Neural cell (in vitro differentiated cells): ENCODE measurements at regions not wholly inside any gene's neighbourhood (a gene's known extent, or its start where the extent isn't known, plus 50 kb on each side); places are given as distances from the start of the nearest gene placed in this dataset.

Experiments
- CTCF ChIP-seq: fragments of 450-650 bp; IDR thresholded peaks from 2 replicates; pipeline ENCODE4 v1.5.1; 2014; ENCODE audit warnings: antibody characterized with exemption, mild to moderate bottlenecking, moderate library complexity; ENCODE audit not compliant: poor library complexity, severe bottlenecking
- EZH2 ChIP-seq: fragments of 200-600, 300-800 bp; shearing (Covaris generic), sonication (generic); IDR thresholded peaks from 2 replicates; pipeline ENCODE4 v1.6.1; 2014; ENCODE audit warnings: antibody characterized with exemption, low read length, borderline replicate concordance, mild to moderate bottlenecking; ENCODE audit not compliant: insufficient read depth, poor library complexity, severe bottlenecking
- POLR2AphosphoS5 ChIP-seq: IDR thresholded peaks from 2 replicates; pipeline ENCODE4 v1.6.1; 2012

DNA sequence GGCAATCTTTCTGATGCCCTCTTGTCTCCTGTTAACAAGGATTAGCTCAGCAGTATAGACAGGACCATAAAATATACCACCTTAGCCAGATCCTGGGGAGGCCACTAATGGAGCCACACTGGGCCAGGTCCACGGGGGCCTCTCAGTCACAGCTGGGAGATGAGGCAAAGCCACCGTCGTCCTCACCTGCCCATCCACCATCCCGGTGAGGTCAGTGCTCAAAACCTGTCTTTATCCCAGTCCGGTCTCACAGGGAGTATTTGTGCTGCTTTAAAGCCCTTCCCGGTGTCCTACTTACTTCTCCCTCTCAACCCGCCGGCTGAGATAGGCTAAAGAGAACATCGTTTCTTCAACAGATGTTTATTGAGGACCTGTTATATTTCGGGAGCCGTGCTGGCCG, 104.3 kb downstream of the EDN3 start:
- TF ChIP-seq CTCF (no peak), EZH2 (no peak), POLR2AphosphoS5 (no peak)
